DMS53 treated with DMSO at 0.1 percent for 48 hours (cell line): ENCODE measurements at regions not wholly inside any gene's neighbourhood (a gene's known extent, or its start where the extent isn't known, plus 50 kb on each side); places are given as distances from the start of the nearest gene placed in this dataset.

Experiments used
- DNase-seq: peaks from one replicate; lab custom pipeline; 2025; ENCODE audit not compliant: unreplicated experiment; lab: John Stamatoyannopoulos, UW

- DNase-seq = no peak
Observed at GRCh38 chr11:130706572-130706971, 209.7 kb downstream of the SNX19 start.

- no peak for DNase-seq
Observed at GRCh38 chr11:130707217-130707616, 209.1 kb downstream of the SNX19 start.

GRCh38 chr11:130709531-130709930, 206.7 kb downstream of the SNX19 start:
- no peak for DNase-seq

- no peak for DNase-seq
Observed at GRCh38 chr11:130710021-130710420, 206.3 kb downstream of the SNX19 start.

- DNase-seq = no peak
Observed at GRCh38 chr11:130710497-130711012, 205.7 kb downstream of the SNX19 start.

GRCh38 chr11:130711193-130711592, 205.1 kb downstream of the SNX19 start:
- DNase-seq = no peak

GRCh38 chr11:130712480-130712879, 203.8 kb downstream of the SNX19 start:
- no peak for DNase-seq

GRCh38 chr11:130715085-130715876, 201.0 kb downstream of the SNX19 start:
- DNase-seq = no peak

- no peak for DNase-seq
Observed at GRCh38 chr11:130715877-130716220, 200.4 kb downstream of the SNX19 start.

GRCh38 chr11:130718120-130718519, 198.2 kb downstream of the SNX19 start:
- no peak for DNase-seq

- no peak for DNase-seq
Observed at GRCh38 chr11:130719220-130719915, 196.9 kb downstream of the SNX19 start.

- no peak for DNase-seq
Observed at GRCh38 chr11:130720232-130721022, 195.9 kb downstream of the SNX19 start.

GRCh38 chr11:130721023-130721681, 195.1 kb downstream of the SNX19 start:
- no peak for DNase-seq

GRCh38 chr11:130721736-130722135, 194.5 kb downstream of the SNX19 start:
- DNase-seq = no peak

GRCh38 chr11:130722401-130722800, 193.9 kb downstream of the SNX19 start:
- DNase-seq = no peak

- DNase-seq = no peak
Observed at GRCh38 chr11:130725421-130726233, 190.7 kb downstream of the SNX19 start.

GRCh38 chr11:130726234-130727037, 189.8 kb downstream of the SNX19 start:
- no peak for DNase-seq

GRCh38 chr11:130727157-130728119, 188.8 kb downstream of the SNX19 start:
- DNase-seq = no peak
